ENCODE measurements at regions not wholly inside any gene's neighbourhood (a gene's known extent, or its start where the extent isn't known, plus 50 kb on each side); places are given as distances from the start of the nearest gene placed in this dataset.

DNA sequence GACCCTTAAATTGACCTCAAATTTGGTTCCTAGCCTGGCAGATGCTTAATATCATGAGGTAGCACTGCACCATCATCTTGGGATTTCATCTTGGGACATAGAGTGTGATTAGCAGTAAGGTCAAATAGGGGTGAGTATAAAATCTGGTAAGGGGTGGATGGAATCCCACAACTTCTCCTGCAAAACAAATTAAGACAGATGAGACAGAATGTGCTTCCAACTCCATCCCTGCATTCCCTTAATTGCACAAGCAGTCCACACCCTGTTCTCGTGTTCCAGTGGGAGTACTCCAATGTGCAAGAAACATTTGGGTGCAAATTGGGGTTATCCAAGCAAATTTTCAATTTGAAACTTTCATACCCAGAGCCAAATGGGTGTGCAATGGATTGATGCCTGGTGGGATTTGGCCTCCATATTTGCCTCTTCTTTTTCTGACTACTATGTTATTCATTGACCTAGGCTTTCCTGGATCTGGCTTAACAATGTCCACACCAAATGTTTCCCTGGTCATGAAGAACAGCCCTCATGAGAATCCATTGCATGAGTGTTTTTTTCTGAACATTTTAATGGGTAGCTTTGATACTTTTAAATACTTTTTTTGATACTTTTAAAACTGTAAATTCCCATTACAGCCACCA lies 785.0 kb upstream of the TSPY4 start:
- Histone ChIP-seq H3K9me3 (no peaks in the 10 kb centered on the region), H3K4me3 (no peak overlapping the region), H3K36me3 (no peaks in the 10 kb centered on the region), H3K27me3 (ENCODE audit: low read depth) (no peaks in the 10 kb centered on the region), H3K27ac (no peak overlapping the region), H3K4me1 (no peaks in the 10 kb centered on the region)
- no peak for ATAC-seq
- TF ChIP-seq, protein P1, sequence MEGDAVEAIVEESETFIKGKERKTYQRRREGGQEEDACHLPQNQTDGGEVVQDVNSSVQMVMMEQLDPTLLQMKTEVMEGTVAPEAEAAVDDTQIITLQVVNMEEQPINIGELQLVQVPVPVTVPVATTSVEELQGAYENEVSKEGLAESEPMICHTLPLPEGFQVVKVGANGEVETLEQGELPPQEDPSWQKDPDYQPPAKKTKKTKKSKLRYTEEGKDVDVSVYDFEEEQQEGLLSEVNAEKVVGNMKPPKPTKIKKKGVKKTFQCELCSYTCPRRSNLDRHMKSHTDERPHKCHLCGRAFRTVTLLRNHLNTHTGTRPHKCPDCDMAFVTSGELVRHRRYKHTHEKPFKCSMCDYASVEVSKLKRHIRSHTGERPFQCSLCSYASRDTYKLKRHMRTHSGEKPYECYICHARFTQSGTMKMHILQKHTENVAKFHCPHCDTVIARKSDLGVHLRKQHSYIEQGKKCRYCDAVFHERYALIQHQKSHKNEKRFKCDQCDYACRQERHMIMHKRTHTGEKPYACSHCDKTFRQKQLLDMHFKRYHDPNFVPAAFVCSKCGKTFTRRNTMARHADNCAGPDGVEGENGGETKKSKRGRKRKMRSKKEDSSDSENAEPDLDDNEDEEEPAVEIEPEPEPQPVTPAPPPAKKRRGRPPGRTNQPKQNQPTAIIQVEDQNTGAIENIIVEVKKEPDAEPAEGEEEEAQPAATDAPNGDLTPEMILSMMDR (IDR thresholded peaks at IDR 0.05): no peak
- DNase-seq: no peak
- intact Hi-C loops (cut with DNase I): no loop called here

DNA sequence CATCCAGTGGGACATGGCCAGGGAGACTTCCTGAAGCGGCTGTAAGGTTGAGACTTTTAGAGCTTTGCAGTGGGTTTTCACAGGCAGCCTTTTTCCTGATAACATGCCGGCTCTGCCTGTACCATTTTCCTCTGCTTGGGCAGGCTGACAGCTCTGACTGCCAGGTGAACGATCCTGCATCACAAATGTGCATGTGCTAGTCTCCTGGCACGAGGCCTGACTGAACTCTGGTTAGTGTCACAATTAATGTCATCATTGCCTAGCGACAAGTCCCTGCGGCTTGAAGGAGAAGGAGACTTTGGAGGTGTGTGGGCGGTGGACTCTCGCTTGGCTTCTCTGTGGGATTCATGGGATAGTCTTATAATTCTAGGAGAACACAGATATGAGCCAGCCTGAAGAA lies 783.6 kb upstream of the TSPY4 start:
- intact Hi-C loops (cut with DNase I): no loop called here
- ATAC-seq: no peak
- Histone ChIP-seq H3K4me1 (no peaks in the 10 kb centered on the region), H3K36me3 (no peaks in the 10 kb centered on the region), H3K4me3 (no peak overlapping the region), H3K27ac (no peak overlapping the region), H3K9me3 (no peaks in the 10 kb centered on the region), H3K27me3 (ENCODE audit: low read depth) (no peaks in the 10 kb centered on the region)
- no peak for DNase-seq
- TF ChIP-seq, protein P1 (IDR thresholded peaks at IDR 0.05): no peak

DNA sequence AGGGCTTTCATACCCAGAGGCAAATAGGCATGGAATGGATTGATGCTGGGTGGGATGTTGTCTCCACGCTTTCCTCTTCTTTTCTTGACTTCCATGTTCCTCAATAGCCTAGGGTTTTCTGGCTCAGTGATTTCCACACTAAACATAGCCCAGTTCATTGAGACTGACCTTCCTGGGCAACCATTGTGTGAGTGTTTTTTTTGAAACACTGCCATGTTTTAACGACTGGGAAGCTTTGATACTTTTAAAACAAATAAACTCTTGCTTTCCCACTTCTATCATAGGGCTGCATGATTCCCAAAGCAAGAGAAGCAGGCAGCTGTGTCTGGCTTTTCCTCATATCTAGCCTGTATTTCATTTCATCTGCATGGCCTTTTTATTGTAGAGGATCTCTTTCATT lies 775.9 kb upstream of the TSPY4 start:
- Histone ChIP-seq H3K4me1 (no peaks in the 10 kb centered on the region), H3K4me3 (no peak overlapping the region), H3K36me3 (no peaks in the 10 kb centered on the region), H3K27ac (no peak overlapping the region), H3K9me3 (no peaks in the 10 kb centered on the region), H3K27me3 (ENCODE audit: low read depth) (no peaks in the 10 kb centered on the region)
- no peak for DNase-seq
- intact Hi-C loops (cut with DNase I): no loop called here
- TF ChIP-seq, protein P1 (IDR thresholded peaks at IDR 0.05): no peak
- ATAC-seq: no peak

- TF ChIP-seq, protein P1 (IDR thresholded peaks at IDR 0.05): no peak
- no peak for ATAC-seq
- H3K36me3 ChIP-seq: no peaks in the 10 kb centered on the region
- no peak overlapping the region for H3K27ac ChIP-seq
- intact Hi-C loops (cut with DNase I): no loop called here
- H3K4me3 ChIP-seq: no peak overlapping the region
- DNase-seq: no peak
- H3K4me1 ChIP-seq: no peaks in the 10 kb centered on the region
- H3K9me3 ChIP-seq: no peaks in the 10 kb centered on the region
- no peaks in the 10 kb centered on the region for H3K27me3 ChIP-seq (ENCODE audit: low read depth)
Observed at GRCh38 chrY:8562456-8563090, 774.7 kb upstream of the TSPY4 start.

- TF ChIP-seq, protein P1 (IDR thresholded peaks at IDR 0.05): no peak
- Histone ChIP-seq H3K27me3 (ENCODE audit: low read depth) (no peaks in the 10 kb centered on the region), H3K36me3 (no peaks in the 10 kb centered on the region), H3K27ac (no peak overlapping the region), H3K4me1 (no peaks in the 10 kb centered on the region), H3K4me3 (no peak overlapping the region), H3K9me3 (no peaks in the 10 kb centered on the region)
- DNase-seq (no peak), ATAC-seq (no peak)
- intact Hi-C loops (cut with DNase I): no loop called here
Observed at GRCh38 chrY:8564421-8564820, 772.8 kb upstream of the TSPY4 start.
